NT2/D1 (cell line): ENCODE measurements at regions not wholly inside any gene's neighbourhood (a gene's known extent, or its start where the extent isn't known, plus 50 kb on each side); places are given as distances from the start of the nearest gene placed in this dataset.

Source experiments
- DNase-seq: peaks from one replicate; pipeline ENCODE4 v3.0.0-alpha.2; 2011; ENCODE audit warnings: low read depth, low spot score
- H3K27me3 ChIP-seq: 2 replicates; pipeline ENCODE4 v1.6.0; 2011; ENCODE audit warnings: mild to moderate bottlenecking; ENCODE audit not compliant: insufficient read length, insufficient read depth
- H3K36me3 ChIP-seq: 2 replicates; pipeline ENCODE4 v1.6.1; 2011; ENCODE audit warnings: mild to moderate bottlenecking, low read length, mixed read lengths; ENCODE audit not compliant: insufficient read depth, insufficient read length
- H3K4me1 ChIP-seq: 2 replicates; pipeline ENCODE4 v1.5.1; 2011; ENCODE audit not compliant: insufficient read depth, insufficient read length
- H3K4me3 ChIP-seq: 2 replicates; pipeline ENCODE4 v1.5.1; 2011; ENCODE audit warnings: low read depth; ENCODE audit not compliant: insufficient read length
- H3K9ac ChIP-seq: 2 replicates; pipeline ENCODE4 v1.6.0; 2011; ENCODE audit warnings: low read depth; ENCODE audit not compliant: insufficient read length
- H3K9me3 ChIP-seq: 2 replicates; pipeline ENCODE4 v1.5.1; 2011; ENCODE audit warnings: mild to moderate bottlenecking, low read length; ENCODE audit not compliant: insufficient read depth
- SUZ12 ChIP-seq: IDR thresholded peaks from 2 replicates; pipeline ENCODE4 v1.6.1; 2011; ENCODE audit not compliant: insufficient read length, insufficient read depth; ENCODE audit errors: extremely low read depth
- YY1 ChIP-seq: IDR thresholded peaks from 2 replicates; pipeline ENCODE4 v1.6.1; 2011; ENCODE audit not compliant: insufficient read length, insufficient read depth
- ZNF274 ChIP-seq: IDR thresholded peaks from 2 replicates; pipeline ENCODE4 v1.6.1; 2011; ENCODE audit warnings: mild to moderate bottlenecking, low read depth, low read length

GRCh38 chr2:194327196-194327888 is 1329.7 kb upstream of the SLC39A10 start:
- no peaks in the 10 kb centered on the region for H3K36me3 ChIP-seq
- no peak for TF ChIP-seq YY1
- no peak for TF ChIP-seq ZNF274
- TF ChIP-seq SUZ12: no peak
- no peak overlapping the region for H3K4me3 ChIP-seq
- H3K9ac ChIP-seq: no peak overlapping the region
- peaks cover 15% of the 10 kb centered on the region; the same call in 1 of the 2 replicates for H3K9me3 ChIP-seq
- no peaks in the 10 kb centered on the region for H3K4me1 ChIP-seq
- no peaks in the 10 kb centered on the region for H3K27me3 ChIP-seq
- no peak for DNase-seq

GRCh38 chr2:194323740-194324139 is 1333.3 kb upstream of the SLC39A10 start:
- DNase-seq: no peak
- no peak for TF ChIP-seq ZNF274
- TF ChIP-seq YY1: no peak
- no peak for TF ChIP-seq SUZ12
- Histone ChIP-seq H3K36me3 (no peaks in the 10 kb centered on the region), H3K9me3 (peaks cover 15% of the 10 kb centered on the region; the same call in 1 of the 2 replicates), H3K4me3 (no peak overlapping the region), H3K4me1 (no peaks in the 10 kb centered on the region), H3K9ac (no peak overlapping the region), H3K27me3 (no peaks in the 10 kb centered on the region)

GRCh38 chr2:194320520-194320919 is 1336.5 kb upstream of the SLC39A10 start:
- no peak for TF ChIP-seq ZNF274
- TF ChIP-seq SUZ12: no peak
- TF ChIP-seq YY1: no peak
- Histone ChIP-seq H3K4me3 (no peak overlapping the region), H3K4me1 (no peaks in the 10 kb centered on the region), H3K9ac (no peak overlapping the region), H3K36me3 (no peaks in the 10 kb centered on the region), H3K27me3 (no peaks in the 10 kb centered on the region), H3K9me3 (no peaks in the 10 kb centered on the region)
- no peak for DNase-seq

- no peaks in the 10 kb centered on the region for H3K9me3 ChIP-seq
- no peak overlapping the region for H3K4me3 ChIP-seq
- no peaks in the 10 kb centered on the region for H3K27me3 ChIP-seq
- TF ChIP-seq ZNF274 (no peak), YY1 (no peak), SUZ12 (no peak)
- no peaks in the 10 kb centered on the region for H3K36me3 ChIP-seq
- DNase-seq: no peak
- H3K4me1 ChIP-seq: no peaks in the 10 kb centered on the region
- H3K9ac ChIP-seq: no peak overlapping the region
These were observed 1337.6 kb upstream of the SLC39A10 start for GRCh38 chr2:194319222-194319992.

- Histone ChIP-seq H3K4me3 (no peak overlapping the region), H3K9ac (no peak overlapping the region), H3K27me3 (no peaks in the 10 kb centered on the region), H3K36me3 (no peaks in the 10 kb centered on the region), H3K9me3 (no peaks in the 10 kb centered on the region), H3K4me1 (no peaks in the 10 kb centered on the region)
- TF ChIP-seq ZNF274: no peak
- no peak for TF ChIP-seq SUZ12
- no peak for TF ChIP-seq YY1
- DNase-seq: no peak
These were observed 1343.0 kb upstream of the SLC39A10 start for GRCh38 chr2:194314042-194314441.

- TF ChIP-seq ZNF274 (no peak), YY1 (no peak), SUZ12 (no peak)
- H3K4me1 ChIP-seq: no peaks in the 10 kb centered on the region
- no peaks in the 10 kb centered on the region for H3K36me3 ChIP-seq
- H3K4me3 ChIP-seq: no peak overlapping the region
- no peak overlapping the region for H3K9ac ChIP-seq
- H3K9me3 ChIP-seq: no peaks in the 10 kb centered on the region
- no peaks in the 10 kb centered on the region for H3K27me3 ChIP-seq
- DNase-seq: no peak
These were observed 1352.8 kb upstream of the SLC39A10 start for GRCh38 chr2:194304191-194304590.

- TF ChIP-seq SUZ12 (no peak), YY1 (no peak)
- no peak overlapping the region for H3K4me3 ChIP-seq
- no peak for DNase-seq
These were observed 1355.1 kb upstream of the SLC39A10 start for GRCh38 chr2:194301946-194302345.

More at GRCh38 chr2:194301946-194302345, 1355.1 kb upstream of the SLC39A10 start:
- H3K9ac ChIP-seq: no peak overlapping the region
- H3K27me3 ChIP-seq: no peaks in the 10 kb centered on the region
- H3K9me3 ChIP-seq: no peaks in the 10 kb centered on the region
- no peaks in the 10 kb centered on the region for H3K4me1 ChIP-seq
- no peaks in the 10 kb centered on the region for H3K36me3 ChIP-seq
